ENCODE measurements at regions not wholly inside any gene's neighbourhood (a gene's known extent, or its start where the extent isn't known, plus 50 kb on each side); places are given as distances from the start of the nearest gene placed in this dataset.

DNA sequence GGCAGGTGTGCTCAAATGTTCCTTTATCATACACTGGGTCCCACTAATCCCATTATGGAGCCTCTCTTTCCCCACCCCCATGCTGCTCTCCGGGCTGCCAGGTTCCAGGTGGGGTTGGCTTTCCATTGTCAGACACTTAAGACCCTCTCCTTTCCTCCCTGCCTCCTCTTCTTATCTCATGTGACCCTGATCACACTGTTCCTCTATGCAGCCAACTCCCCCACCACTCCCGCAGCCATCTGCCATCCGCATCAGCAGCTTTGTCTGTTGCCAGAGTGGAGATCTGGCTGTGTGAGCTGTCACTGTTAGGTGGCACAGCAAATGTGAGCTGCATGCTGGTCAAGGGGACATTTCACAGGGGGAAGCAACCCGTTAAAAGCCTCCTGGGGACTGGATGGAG lies 391.4 kb downstream of the TNS3 start:
- no peak overlapping the region for H3K4me3 ChIP-seq (ENCODE audit: low read length in 2 of 2)
- DNase-seq: no peak
- Mint-ChIP-seq H3K27me3 (no peaks in the 10 kb centered on the region), H3K36me3 (no peaks in the 10 kb centered on the region), H3K9me3 (peaks cover 0 to 3% (median 0%) of the 10 kb centered on the region in 8 donors), H3K4me3 (no peak overlapping the region), H3K4me1 (no peaks in the 10 kb centered on the region), H3K27ac (no peak overlapping the region)
- H3K9me3 ChIP-seq (ENCODE audit: control insufficient read depth in 1 of 2, low read length in 2 of 2): no peaks in the 10 kb centered on the region
- intact Hi-C loops (cut with micrococcal nuclease): no loop called here
- no peaks in the 10 kb centered on the region for H3K27me3 ChIP-seq (ENCODE audit: insufficient read depth, low read length)
- no peaks in the 10 kb centered on the region for H3K4me1 ChIP-seq (ENCODE audit: insufficient read depth, low read length)
- CTCF ChIA-PET (ENCODE audit: partially characterized antibody): no interaction called here
- POLR2A ChIA-PET (ENCODE audit: partially characterized antibody): no interaction called here
- H3K27ac ChIP-seq (ENCODE audit: low read depth, low read length): no peak overlapping the region
- no peaks in the 10 kb centered on the region for H3K36me3 ChIP-seq (ENCODE audit: insufficient read depth, low read length)

DNA sequence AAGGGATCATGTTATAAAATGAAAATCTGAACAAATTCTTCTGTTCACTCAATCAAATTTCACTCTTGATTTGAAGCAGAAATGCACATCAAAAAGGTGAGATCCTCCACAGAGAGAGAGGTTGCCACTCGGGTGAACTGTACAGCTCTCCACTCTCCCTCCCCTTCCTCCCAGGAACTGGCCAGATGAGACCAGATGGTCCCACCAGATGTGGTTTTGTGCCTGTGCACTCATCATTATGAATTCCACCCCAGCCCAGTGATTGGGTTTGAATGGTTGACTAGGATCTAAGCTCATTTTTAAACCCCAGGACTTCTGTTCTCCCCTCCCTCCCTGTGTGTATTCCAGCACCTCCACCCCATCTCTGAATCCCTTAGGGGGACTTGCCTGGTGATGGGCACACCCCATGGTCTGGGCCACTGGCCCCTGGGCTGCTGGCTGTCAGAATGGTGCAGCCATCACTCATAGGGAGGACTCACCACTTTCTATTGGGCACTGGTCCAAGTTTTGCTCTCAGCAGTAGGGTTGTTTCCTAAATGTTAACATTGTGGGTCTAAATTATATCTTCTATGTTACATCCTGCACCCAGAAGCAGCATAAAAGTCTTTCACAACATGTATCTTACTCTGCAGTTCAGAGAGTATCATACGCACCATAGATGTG lies 393.1 kb downstream of the TNS3 start:
- H3K9me3 Mint-ChIP-seq: peaks cover 0 to 2% (median 0%) of the 10 kb centered on the region in 8 donors
- Histone ChIP-seq H3K27ac (ENCODE audit: low read depth, low read length) (no peak overlapping the region), H3K27me3 (ENCODE audit: insufficient read depth, low read length) (no peaks in the 10 kb centered on the region), H3K4me3 (ENCODE audit: low read length in 2 of 2) (no peak overlapping the region), H3K4me1 (ENCODE audit: insufficient read depth, low read length) (no peaks in the 10 kb centered on the region), H3K9me3 (ENCODE audit: control insufficient read depth in 1 of 2, low read length in 2 of 2) (no peaks in the 10 kb centered on the region), H3K36me3 (ENCODE audit: insufficient read depth, low read length) (no peaks in the 10 kb centered on the region)
- CTCF ChIA-PET (ENCODE audit: partially characterized antibody): no interaction called here
- no peak overlapping the region for H3K27ac Mint-ChIP-seq
- no peak for DNase-seq
- intact Hi-C loops (cut with micrococcal nuclease): no loop called here
- H3K36me3 Mint-ChIP-seq: no peaks in the 10 kb centered on the region
- no peak overlapping the region for H3K4me3 Mint-ChIP-seq
- H3K27me3 Mint-ChIP-seq: no peaks in the 10 kb centered on the region
- POLR2A ChIA-PET (ENCODE audit: partially characterized antibody): no interaction called here
- no peaks in the 10 kb centered on the region for H3K4me1 Mint-ChIP-seq

DNA sequence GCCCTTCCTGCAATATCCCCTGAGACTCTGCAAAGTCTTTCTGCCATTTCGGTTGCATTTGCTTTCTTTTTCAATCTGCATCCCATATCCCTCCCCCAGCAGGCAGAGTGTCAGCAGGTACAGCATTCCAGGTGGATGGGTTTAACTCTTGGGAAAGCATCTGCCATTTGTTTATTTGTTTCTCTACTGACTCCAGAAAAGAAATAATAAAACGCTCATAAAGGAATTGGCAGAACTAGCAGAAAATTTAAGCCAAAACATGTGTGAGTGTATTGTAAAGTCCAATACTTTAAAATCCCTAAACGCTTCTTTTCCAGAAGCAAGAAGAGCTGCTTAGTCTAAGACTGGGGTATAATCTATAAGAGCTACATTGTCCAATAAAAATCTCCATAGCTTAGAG lies 393.8 kb downstream of the TNS3 start:
- H3K27me3 Mint-ChIP-seq: no peaks in the 10 kb centered on the region
- ChIA-PET POLR2A (ENCODE audit: partially characterized antibody) (no interaction called here), CTCF (ENCODE audit: partially characterized antibody) (no interaction called here)
- Histone ChIP-seq H3K4me1 (ENCODE audit: insufficient read depth, low read length) (no peaks in the 10 kb centered on the region), H3K9me3 (ENCODE audit: control insufficient read depth in 1 of 2, low read length in 2 of 2) (no peaks in the 10 kb centered on the region), H3K36me3 (ENCODE audit: insufficient read depth, low read length) (no peaks in the 10 kb centered on the region), H3K27me3 (ENCODE audit: insufficient read depth, low read length) (no peaks in the 10 kb centered on the region), H3K4me3 (ENCODE audit: low read length in 2 of 2) (no peak overlapping the region), H3K27ac (ENCODE audit: low read depth, low read length) (no peak overlapping the region)
- DNase-seq: no peak
- intact Hi-C loops (cut with micrococcal nuclease): no loop called here
- no peaks in the 10 kb centered on the region for H3K36me3 Mint-ChIP-seq
- H3K4me3 Mint-ChIP-seq: no peak overlapping the region
- H3K9me3 Mint-ChIP-seq: peaks cover 0 to 2% (median 0%) of the 10 kb centered on the region in 8 donors
- no peaks in the 10 kb centered on the region for H3K4me1 Mint-ChIP-seq
- no peak overlapping the region for H3K27ac Mint-ChIP-seq

GRCh38 chr7:47186316-47186715 lies 395.6 kb downstream of the TNS3 start:
- Histone ChIP-seq H3K27ac (ENCODE audit: low read depth, low read length) (no peak overlapping the region), H3K36me3 (ENCODE audit: insufficient read depth, low read length) (no peaks in the 10 kb centered on the region), H3K27me3 (ENCODE audit: insufficient read depth, low read length) (no peaks in the 10 kb centered on the region), H3K4me1 (ENCODE audit: insufficient read depth, low read length) (no peaks in the 10 kb centered on the region), H3K4me3 (ENCODE audit: low read length in 2 of 2) (no peak overlapping the region), H3K9me3 (ENCODE audit: control insufficient read depth in 1 of 2, low read length in 2 of 2) (no peaks in the 10 kb centered on the region)
- ChIA-PET POLR2A (ENCODE audit: partially characterized antibody) (no interaction called here), CTCF (ENCODE audit: partially characterized antibody) (no interaction called here)
- DNase-seq: no peak
- no peaks in the 10 kb centered on the region for H3K36me3 Mint-ChIP-seq
- intact Hi-C loops (cut with micrococcal nuclease): no loop called here
- H3K27ac Mint-ChIP-seq: no peak overlapping the region
- H3K4me1 Mint-ChIP-seq: no peaks in the 10 kb centered on the region
- no peak overlapping the region for H3K4me3 Mint-ChIP-seq
- peaks cover 0 to 2% (median 0%) of the 10 kb centered on the region in 8 donors for H3K9me3 Mint-ChIP-seq
- peaks cover 0 to 2% of the 10 kb centered on the region in 2 donors for H3K27me3 Mint-ChIP-seq

GRCh38 chr7:47185839-47186238 lies 396.1 kb downstream of the TNS3 start:
- no peak overlapping the region for H3K4me3 ChIP-seq (ENCODE audit: low read length in 2 of 2)
- intact Hi-C loops (cut with micrococcal nuclease): no loop called here
- Mint-ChIP-seq H3K9me3 (peaks cover 0 to 2% (median 0%) of the 10 kb centered on the region in 8 donors), H3K27ac (no peak overlapping the region), H3K4me3 (no peak overlapping the region), H3K36me3 (no peaks in the 10 kb centered on the region), H3K4me1 (no peaks in the 10 kb centered on the region), H3K27me3 (peaks cover 0 to 2% of the 10 kb centered on the region in 2 donors)
- no peak for DNase-seq
- CTCF ChIA-PET (ENCODE audit: partially characterized antibody): no interaction called here
- H3K36me3 ChIP-seq (ENCODE audit: insufficient read depth, low read length): no peaks in the 10 kb centered on the region
- no peaks in the 10 kb centered on the region for H3K27me3 ChIP-seq (ENCODE audit: insufficient read depth, low read length)
- no peak overlapping the region for H3K27ac ChIP-seq (ENCODE audit: low read depth, low read length)
- no peaks in the 10 kb centered on the region for H3K9me3 ChIP-seq (ENCODE audit: control insufficient read depth in 1 of 2, low read length in 2 of 2)
- POLR2A ChIA-PET (ENCODE audit: partially characterized antibody): no interaction called here
- H3K4me1 ChIP-seq (ENCODE audit: insufficient read depth, low read length): no peaks in the 10 kb centered on the region

DNA sequence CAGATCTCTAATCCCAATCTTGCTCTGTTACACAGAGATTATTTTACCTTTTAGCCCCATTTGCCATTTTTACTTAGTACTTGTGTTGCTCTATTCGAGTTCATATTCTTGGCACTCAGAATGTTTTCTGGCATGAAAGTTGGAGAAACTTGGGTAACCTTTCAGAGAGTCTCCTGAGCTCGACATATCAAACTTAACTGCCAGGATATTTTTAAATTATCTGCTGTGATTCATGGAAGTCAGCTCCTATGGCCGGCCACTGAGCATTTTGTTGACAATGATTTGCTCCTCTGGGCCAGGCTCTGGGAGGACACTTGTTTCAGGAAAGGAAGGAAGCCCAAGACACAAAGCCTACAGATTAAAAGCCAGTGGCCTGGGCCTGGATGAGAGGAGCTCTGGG lies 396.7 kb downstream of the TNS3 start:
- no peak overlapping the region for H3K4me3 ChIP-seq (ENCODE audit: low read length in 2 of 2)
- no peaks in the 10 kb centered on the region for H3K9me3 ChIP-seq (ENCODE audit: control insufficient read depth in 1 of 2, low read length in 2 of 2)
- DNase-seq: no peak
- Mint-ChIP-seq H3K9me3 (peaks cover 0 to 2% (median 0%) of the 10 kb centered on the region in 8 donors), H3K27ac (no peak overlapping the region), H3K27me3 (peaks cover 0 to 2% of the 10 kb centered on the region in 2 donors), H3K4me1 (no peaks in the 10 kb centered on the region), H3K36me3 (no peaks in the 10 kb centered on the region), H3K4me3 (no peak overlapping the region)
- H3K27ac ChIP-seq (ENCODE audit: low read depth, low read length): no peak overlapping the region
- ChIA-PET CTCF (ENCODE audit: partially characterized antibody) (no interaction called here), POLR2A (ENCODE audit: partially characterized antibody) (no interaction called here)
- intact Hi-C loops (cut with micrococcal nuclease): no loop called here
- H3K36me3 ChIP-seq (ENCODE audit: insufficient read depth, low read length): no peaks in the 10 kb centered on the region
- H3K27me3 ChIP-seq (ENCODE audit: insufficient read depth, low read length): no peaks in the 10 kb centered on the region
- H3K4me1 ChIP-seq (ENCODE audit: insufficient read depth, low read length): no peaks in the 10 kb centered on the region

GRCh38 chr7:47183862-47184590 lies 397.9 kb downstream of the TNS3 start:
- DNase-seq: no peak
- H3K27me3 Mint-ChIP-seq: peaks cover 0 to 2% of the 10 kb centered on the region in 2 donors
- no peaks in the 10 kb centered on the region for H3K36me3 Mint-ChIP-seq
- no peaks in the 10 kb centered on the region for H3K27me3 ChIP-seq (ENCODE audit: insufficient read depth, low read length)
- ChIA-PET POLR2A (ENCODE audit: partially characterized antibody) (no interaction called here), CTCF (ENCODE audit: partially characterized antibody) (no interaction called here)
- no peaks in the 10 kb centered on the region for H3K4me1 ChIP-seq (ENCODE audit: insufficient read depth, low read length)
- intact Hi-C loops (cut with micrococcal nuclease): no loop called here
- H3K4me1 Mint-ChIP-seq: no peaks in the 10 kb centered on the region
- no peaks in the 10 kb centered on the region for H3K36me3 ChIP-seq (ENCODE audit: insufficient read depth, low read length)
- H3K4me3 ChIP-seq (ENCODE audit: low read length in 2 of 2): no peak overlapping the region
- no peak overlapping the region for H3K27ac Mint-ChIP-seq
- no peak overlapping the region for H3K4me3 Mint-ChIP-seq
- no peak overlapping the region for H3K27ac ChIP-seq (ENCODE audit: low read depth, low read length)
- H3K9me3 Mint-ChIP-seq: peaks cover 0 to 2% (median 0%) of the 10 kb centered on the region in 8 donors
- no peaks in the 10 kb centered on the region for H3K9me3 ChIP-seq (ENCODE audit: control insufficient read depth in 1 of 2, low read length in 2 of 2)
